Panc1 (cell line): ENCODE measurements at regions not wholly inside any gene's neighbourhood (a gene's known extent, or its start where the extent isn't known, plus 50 kb on each side); places are given as distances from the start of the nearest gene placed in this dataset.

Experiments
- POLR2AphosphoS5 ChIP-seq: IDR thresholded peaks from 2 replicates; pipeline ENCODE4 v1.6.1; 2012; ENCODE audit warnings: mild to moderate bottlenecking, low read depth, low read length, moderate library complexity
- SIN3A ChIP-seq: IDR thresholded peaks from 2 replicates; pipeline ENCODE4 v1.6.1; 2012; ENCODE audit warnings: low read depth, mild to moderate bottlenecking, low read length, moderate library complexity, borderline replicate concordance; ENCODE audit not compliant: insufficient read depth
- TF ChIP-seq, protein P1 (sequence below): fragments of 450-650 bp; IDR thresholded peaks from 2 replicates; pipeline ENCODE4 v1.5.1; 2017; ENCODE audit warnings: mild to moderate bottlenecking

GRCh38 chr18:11204020-11204419 is 54.7 kb upstream of the PIEZO2 start:
- TF ChIP-seq, protein P1, sequence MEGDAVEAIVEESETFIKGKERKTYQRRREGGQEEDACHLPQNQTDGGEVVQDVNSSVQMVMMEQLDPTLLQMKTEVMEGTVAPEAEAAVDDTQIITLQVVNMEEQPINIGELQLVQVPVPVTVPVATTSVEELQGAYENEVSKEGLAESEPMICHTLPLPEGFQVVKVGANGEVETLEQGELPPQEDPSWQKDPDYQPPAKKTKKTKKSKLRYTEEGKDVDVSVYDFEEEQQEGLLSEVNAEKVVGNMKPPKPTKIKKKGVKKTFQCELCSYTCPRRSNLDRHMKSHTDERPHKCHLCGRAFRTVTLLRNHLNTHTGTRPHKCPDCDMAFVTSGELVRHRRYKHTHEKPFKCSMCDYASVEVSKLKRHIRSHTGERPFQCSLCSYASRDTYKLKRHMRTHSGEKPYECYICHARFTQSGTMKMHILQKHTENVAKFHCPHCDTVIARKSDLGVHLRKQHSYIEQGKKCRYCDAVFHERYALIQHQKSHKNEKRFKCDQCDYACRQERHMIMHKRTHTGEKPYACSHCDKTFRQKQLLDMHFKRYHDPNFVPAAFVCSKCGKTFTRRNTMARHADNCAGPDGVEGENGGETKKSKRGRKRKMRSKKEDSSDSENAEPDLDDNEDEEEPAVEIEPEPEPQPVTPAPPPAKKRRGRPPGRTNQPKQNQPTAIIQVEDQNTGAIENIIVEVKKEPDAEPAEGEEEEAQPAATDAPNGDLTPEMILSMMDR: no peak
- TF ChIP-seq POLR2AphosphoS5: no peak
- no peak for TF ChIP-seq SIN3A
